GM21515 (cell line): ENCODE measurements at regions not wholly inside any gene's neighbourhood (a gene's known extent, or its start where the extent isn't known, plus 50 kb on each side); places are given as distances from the start of the nearest gene placed in this dataset.
"Not testable (repeated sequence)": the region's sequence is repeated elsewhere in the genome, so short reads cannot be mapped to it uniquely, and the experiment has no call there.

ENCODE experiments used
- ATAC-seq: cut with Tn5 transposase; IDR thresholded peaks from one replicate; pipeline ENCODE4 v1.9.1; 2021; ENCODE audit not compliant: unreplicated experiment

GRCh38 chr4:58413849-58414248 lies 1303.7 kb upstream of the IGFBP7 start:
- no peak for ATAC-seq

GRCh38 chr4:58411904-58412303 lies 1301.7 kb upstream of the IGFBP7 start:
- ATAC-seq: no peak

GRCh38 chr4:58406762-58407161 lies 1296.6 kb upstream of the IGFBP7 start:
- ATAC-seq: no peak

- ATAC-seq: no peak
Measured at GRCh38 chr4:58368221-58368620, 1258.0 kb upstream of the IGFBP7 start.

- ATAC-seq: no peak
Measured at GRCh38 chr4:58360354-58361133, 1250.4 kb upstream of the IGFBP7 start.

DNA sequence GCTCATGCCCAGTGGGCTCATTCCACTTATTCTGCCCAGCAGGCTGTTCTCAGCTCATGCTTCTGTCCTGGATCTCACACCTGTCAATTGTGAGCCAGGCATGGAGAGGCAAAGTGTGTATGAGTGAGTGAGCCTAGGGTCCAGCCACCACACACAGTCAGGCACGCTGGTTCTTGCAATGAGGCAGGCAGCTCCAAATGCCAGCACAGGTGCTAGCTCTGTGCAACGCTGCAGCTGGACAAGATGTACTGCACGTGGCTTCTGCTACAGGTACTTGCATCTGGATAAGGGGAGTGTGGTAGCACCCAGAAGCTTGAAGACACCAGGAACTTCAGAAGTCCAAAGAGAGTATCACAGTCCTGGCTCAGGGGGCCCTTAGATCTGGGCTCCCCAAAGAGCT lies 1249.4 kb upstream of the IGFBP7 start:
- no peak for ATAC-seq

- ATAC-seq: no peak
Measured at GRCh38 chr4:58357947-58358346, 1247.8 kb upstream of the IGFBP7 start.

DNA sequence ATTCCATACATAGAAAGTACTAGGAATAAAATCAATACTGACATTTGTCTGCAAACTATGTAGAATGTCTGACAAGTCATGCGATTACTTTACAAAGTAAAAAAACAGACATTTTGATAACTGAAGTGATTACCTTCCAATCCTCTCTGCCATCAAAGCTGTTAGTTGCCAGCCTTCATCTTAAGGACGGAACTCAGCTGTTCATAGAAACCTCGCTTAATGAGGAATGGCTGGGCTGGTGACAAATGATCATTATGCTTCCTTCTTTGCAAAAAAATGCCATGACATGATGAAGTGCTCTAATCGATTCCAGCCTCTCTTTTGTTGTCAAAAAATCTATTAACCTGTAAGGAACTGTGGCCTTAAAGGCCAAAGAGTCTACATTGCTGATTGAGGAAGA lies 1214.9 kb upstream of the IGFBP7 start:
- ATAC-seq: no peak

GRCh38 chr4:58313444-58313843 lies 1203.3 kb upstream of the IGFBP7 start:
- no peak for ATAC-seq

- no peak for ATAC-seq
Measured at GRCh38 chr4:58303456-58303855, 1193.3 kb upstream of the IGFBP7 start.

DNA sequence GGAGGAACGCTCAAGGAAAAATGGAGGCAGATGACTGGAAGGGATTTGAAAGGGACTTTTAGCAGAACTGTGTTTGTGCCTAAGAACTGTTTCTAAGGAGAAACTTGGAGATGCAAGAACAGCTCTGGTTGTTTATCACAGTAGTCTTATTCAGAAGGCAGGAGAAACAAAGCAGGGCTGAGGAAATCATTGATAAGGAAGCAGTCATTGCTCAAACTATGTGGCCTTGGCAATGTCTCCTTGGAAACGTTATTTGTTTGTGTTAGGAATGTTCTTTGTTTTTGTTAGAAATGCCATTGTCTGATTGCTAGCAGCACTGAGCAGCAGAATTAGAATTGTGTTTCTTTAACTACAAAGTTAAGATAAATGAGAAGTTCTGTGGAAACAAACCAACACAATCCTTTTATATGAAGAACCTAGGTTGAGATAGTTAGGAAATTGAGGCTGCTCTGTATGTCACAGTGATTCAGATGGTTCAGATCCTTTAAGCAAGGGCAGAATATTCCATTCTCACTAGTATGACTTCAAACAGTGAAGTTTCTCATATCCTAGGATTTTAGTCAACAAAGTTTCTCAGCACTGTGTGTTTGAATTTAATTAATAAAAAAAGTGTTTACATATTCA lies 1191.3 kb upstream of the IGFBP7 start:
- ATAC-seq: no peak

DNA sequence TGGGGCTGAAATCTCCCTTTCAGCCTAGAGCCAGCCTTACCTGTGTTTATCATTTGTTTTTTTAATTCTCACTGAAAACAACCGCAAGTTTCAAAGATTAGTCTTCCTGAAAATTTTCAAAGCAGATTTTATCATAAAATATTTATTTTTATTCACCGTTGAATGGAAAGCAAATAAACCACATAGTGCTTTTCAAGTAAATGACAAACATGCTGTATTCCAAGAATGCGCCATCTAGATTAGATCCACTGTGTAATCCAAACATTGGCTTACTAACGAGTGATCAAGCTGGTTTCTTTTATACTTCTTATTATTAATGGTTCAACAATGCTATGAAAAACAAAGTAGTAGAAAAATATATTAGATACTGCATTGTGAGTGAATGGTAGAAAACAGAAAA lies 1176.2 kb upstream of the IGFBP7 start:
- ATAC-seq: no peak

GRCh38 chr4:58280928-58281327 lies 1170.7 kb upstream of the IGFBP7 start:
- ATAC-seq: not testable (repeated sequence)

DNA sequence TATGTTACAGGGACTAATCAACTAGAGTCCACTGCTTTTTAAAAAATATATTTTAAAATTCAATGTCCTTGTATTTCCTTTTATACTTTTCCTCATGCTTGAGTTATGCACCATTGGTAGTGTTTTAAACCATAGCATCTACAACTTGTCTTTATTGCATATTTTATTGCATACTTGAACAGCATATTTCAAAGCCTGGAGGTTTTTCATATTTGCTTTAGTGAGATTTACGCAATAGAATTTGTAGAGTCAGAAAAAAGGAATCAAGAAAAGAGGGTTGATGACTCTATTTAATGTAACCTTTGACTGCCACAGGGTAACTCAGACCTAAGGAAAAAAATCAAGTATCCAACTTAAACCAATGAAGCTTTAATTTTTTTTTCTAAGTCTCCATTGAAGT lies 1165.7 kb upstream of the IGFBP7 start:
- no peak for ATAC-seq

GRCh38 chr4:58274553-58274952 lies 1164.4 kb upstream of the IGFBP7 start:
- no peak for ATAC-seq

- no peak for ATAC-seq
Measured at GRCh38 chr4:58272311-58272710, 1162.1 kb upstream of the IGFBP7 start.

- no peak for ATAC-seq
Measured at GRCh38 chr4:58265734-58266133, 1155.5 kb upstream of the IGFBP7 start.

GRCh38 chr4:58261526-58261925 lies 1151.3 kb upstream of the IGFBP7 start:
- no peak for ATAC-seq

DNA sequence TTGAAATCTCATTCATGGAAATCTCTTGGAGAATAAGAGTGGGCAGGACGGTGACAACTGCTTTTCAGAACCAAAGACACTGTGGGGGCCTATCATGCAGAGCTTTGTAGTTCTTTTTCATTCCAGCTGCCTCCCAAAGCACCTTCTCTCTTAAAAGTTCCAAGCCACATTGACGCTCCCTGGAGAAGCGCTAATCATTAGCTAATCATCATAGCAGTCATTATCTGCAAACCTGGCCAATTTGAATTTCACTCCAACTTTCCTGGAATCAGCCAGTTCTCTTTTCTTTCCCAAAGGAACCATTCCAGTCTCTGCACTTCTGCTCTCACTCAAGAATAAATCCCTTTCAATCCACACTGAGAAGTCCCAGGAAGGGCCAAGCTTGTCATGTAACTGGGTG lies 1144.1 kb upstream of the IGFBP7 start:
- no peak for ATAC-seq

DNA sequence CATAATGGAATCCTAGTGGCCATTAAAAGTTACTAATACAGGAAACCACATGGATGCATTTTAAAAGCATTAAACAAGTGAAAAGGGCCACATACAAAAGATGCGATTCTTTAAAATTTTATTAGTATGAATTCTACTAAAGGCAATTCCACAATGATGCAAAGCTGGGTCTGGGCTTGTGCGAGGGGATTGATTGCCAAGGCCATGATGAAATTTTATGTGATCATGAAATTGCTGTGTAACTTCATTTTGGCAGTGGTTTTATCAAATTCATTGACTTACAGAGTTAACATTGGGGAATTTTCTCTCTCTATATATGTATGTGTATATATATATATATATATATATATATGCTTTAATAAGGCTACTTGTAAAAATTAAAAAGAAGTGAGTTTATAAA lies 1142.5 kb upstream of the IGFBP7 start:
- no peak for ATAC-seq

- ATAC-seq: no peak
Measured at GRCh38 chr4:58247792-58248191, 1137.6 kb upstream of the IGFBP7 start.

GRCh38 chr4:58225460-58225859 lies 1115.3 kb upstream of the IGFBP7 start:
- ATAC-seq: no peak

DNA sequence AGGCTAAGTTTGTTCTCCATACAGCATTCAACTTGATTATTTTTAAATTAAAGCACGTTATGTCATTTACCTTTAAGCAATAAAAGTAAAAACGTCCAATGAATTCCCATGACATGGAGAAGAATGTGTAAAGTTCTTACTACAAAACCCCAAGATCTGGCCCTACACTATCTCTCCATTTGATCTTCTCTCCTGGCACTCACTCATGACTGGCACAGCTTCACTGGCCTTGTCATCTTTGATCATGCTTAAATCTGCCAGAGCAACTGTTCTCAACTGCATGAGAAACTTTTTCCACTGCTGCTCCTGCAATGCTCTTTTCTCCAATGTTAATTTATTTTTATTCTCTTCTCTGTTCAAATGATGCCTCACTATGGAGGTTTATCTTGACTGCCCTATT lies 1109.0 kb upstream of the IGFBP7 start:
- no peak for ATAC-seq
